Left ventricle myocardium inferior (tissue), 1 donor: ENCODE measurements at regions not wholly inside any gene's neighbourhood (a gene's known extent, or its start where the extent isn't known, plus 50 kb on each side); places are given as distances from the start of the nearest gene placed in this dataset.

Experiments used
- DNase-seq: peaks from one replicate; pipeline ENCODE4 v3.0.0-alpha.2; 2020
- H3K27ac ChIP-seq: fragments of 200-600 bp; replicated peaks from 2 replicates; pipeline ENCODE4 v1.8.0; 2021
- H3K27me3 ChIP-seq: fragments of 200-600 bp; 2 replicates; pipeline ENCODE4 v1.8.0; 2021; ENCODE audit warnings: low read depth
- H3K36me3 ChIP-seq: fragments of 200-600 bp; 2 replicates; pipeline ENCODE4 v1.8.0; 2021
- H3K4me1 ChIP-seq: fragments of 200-600 bp; 2 replicates; pipeline ENCODE4 v1.8.0; 2021
- H3K4me3 ChIP-seq: fragments of 200-600 bp; 2 replicates; pipeline ENCODE4 v1.8.0; 2021; ENCODE audit warnings: mild to moderate bottlenecking, moderate library complexity
- H3K9me3 ChIP-seq: fragments of 200-600 bp; replicated peaks from 2 replicates; pipeline ENCODE4 v1.8.0; 2021
- CTCF ChIP-seq: fragments of 200-600 bp; IDR thresholded peaks from 2 replicates; pipeline ENCODE4 v1.8.0; 2021; ENCODE audit warnings: antibody characterized with exemption, mild to moderate bottlenecking, borderline replicate concordance
- intact Hi-C: fragments of 100-400 bp; cut with micrococcal nuclease; formaldehyde crosslinking; loops from one replicate; pipeline ENCODE4 v1.11.0; 2022
- donor health status: DM: no; HTN: yes; CAD: no; lungs with severe emphysema.

DNA sequence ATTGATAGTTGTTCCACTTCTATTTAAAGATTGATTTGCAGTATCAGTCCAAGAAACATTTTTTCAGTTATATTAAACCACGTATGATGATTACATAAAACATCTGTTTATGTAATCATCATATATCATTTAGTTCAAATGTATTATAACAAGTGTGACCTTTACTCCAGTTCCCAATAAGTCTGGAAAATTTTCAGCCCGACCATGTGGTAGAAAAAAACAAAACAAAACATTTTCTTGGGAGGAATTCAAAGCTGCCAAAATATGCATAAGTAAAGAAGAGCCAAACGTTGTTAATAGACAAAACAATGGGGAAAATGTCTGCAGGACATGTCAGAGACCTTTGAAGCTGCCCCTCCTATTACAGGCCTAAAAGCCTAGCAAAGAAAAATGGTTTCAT is 709.1 kb downstream of the FAT4 start:
- H3K4me1 ChIP-seq: no peaks in the 10 kb centered on the region
- H3K4me3 ChIP-seq: no peak overlapping the region
- no peak overlapping the region for H3K27ac ChIP-seq
- no peaks in the 10 kb centered on the region for H3K36me3 ChIP-seq
- no peaks in the 10 kb centered on the region for H3K9me3 ChIP-seq
- H3K27me3 ChIP-seq: no peaks in the 10 kb centered on the region
- DNase-seq: no peak
- intact Hi-C loops: no loop called here
- no peak for TF ChIP-seq CTCF

DNA sequence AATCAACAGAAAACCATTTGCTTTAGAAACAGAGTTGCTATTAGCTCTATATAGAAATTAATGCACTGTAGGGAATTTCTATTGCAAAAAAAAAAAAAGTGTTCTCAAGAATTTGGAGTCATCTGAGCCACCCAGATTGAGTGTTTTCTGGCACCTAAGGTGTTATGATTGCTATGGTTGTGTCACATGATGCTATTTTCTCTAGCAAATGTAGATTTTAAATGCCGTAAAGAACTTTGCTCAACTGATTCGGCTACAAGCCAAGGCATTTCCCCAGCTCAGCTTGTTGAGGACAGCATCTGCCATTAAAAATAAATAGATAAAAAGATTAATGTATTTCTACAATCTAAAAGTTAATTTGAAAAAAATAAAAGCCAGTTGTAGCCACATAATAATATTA is 712.8 kb downstream of the FAT4 start:
- no peak overlapping the region for H3K27ac ChIP-seq
- H3K9me3 ChIP-seq: peaks cover 23% of the 10 kb centered on the region
- no peak overlapping the region for H3K4me3 ChIP-seq
- no peak for DNase-seq
- H3K27me3 ChIP-seq: no peaks in the 10 kb centered on the region
- TF ChIP-seq CTCF: no peak
- no peaks in the 10 kb centered on the region for H3K4me1 ChIP-seq
- no peaks in the 10 kb centered on the region for H3K36me3 ChIP-seq
- intact Hi-C loops: no loop called here

DNA sequence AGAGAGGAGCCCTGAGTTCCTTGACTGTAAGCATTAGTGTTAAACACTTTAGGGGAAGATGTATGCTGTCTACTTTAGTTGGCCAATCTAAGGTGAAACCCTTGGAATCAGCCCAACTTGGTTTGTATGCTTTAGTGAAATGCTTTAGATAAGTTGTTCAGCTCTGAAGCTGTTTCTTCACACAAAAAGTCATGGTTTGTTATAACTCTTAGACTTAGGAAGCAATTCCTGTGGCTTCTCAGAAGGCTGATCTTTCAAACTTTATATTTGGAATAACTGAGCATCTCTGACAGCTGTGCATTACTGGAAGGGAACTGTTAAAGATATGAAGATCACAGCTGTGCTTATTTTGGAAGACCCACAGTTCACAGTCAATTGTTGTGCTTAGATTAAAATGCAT is 714.1 kb downstream of the FAT4 start:
- no peaks in the 10 kb centered on the region for H3K36me3 ChIP-seq
- TF ChIP-seq CTCF: no peak

DNA sequence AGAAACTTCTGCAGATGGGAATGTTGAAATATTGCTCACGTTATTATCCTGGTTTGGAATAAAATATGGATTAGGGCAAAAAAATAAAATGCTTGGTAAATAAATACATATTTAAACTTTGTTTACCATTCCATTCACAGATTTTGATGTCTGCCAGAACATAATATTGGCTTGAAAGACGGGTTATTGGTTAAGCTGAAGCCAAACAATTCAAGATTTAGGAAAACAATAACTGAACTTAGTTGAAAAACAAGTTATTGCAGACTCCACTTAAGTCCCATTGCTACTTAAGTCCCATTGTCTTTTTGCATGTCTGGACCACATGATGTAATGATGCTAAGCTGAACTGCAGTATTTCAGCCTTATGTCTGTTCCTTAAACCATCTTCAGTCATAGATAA is 722.5 kb downstream of the FAT4 start:
- no peak overlapping the region for H3K27ac ChIP-seq
- H3K9me3 ChIP-seq: peaks cover 1% of the 10 kb centered on the region
- no peak overlapping the region for H3K4me3 ChIP-seq
- no peak for DNase-seq
- no peak for TF ChIP-seq CTCF
- intact Hi-C loops: no loop called here
- H3K27me3 ChIP-seq: no peaks in the 10 kb centered on the region
- H3K4me1 ChIP-seq: no peaks in the 10 kb centered on the region
- H3K36me3 ChIP-seq: no peaks in the 10 kb centered on the region

More for the DNA sequence above, 714.1 kb downstream of the FAT4 start:
- Histone ChIP-seq H3K4me3 (no peak overlapping the region), H3K9me3 (peaks cover 23% of the 10 kb centered on the region), H3K27me3 (no peaks in the 10 kb centered on the region), H3K27ac (no peak overlapping the region), H3K4me1 (no peaks in the 10 kb centered on the region)
- DNase-seq: no peak
- intact Hi-C loops: no loop called here

DNA sequence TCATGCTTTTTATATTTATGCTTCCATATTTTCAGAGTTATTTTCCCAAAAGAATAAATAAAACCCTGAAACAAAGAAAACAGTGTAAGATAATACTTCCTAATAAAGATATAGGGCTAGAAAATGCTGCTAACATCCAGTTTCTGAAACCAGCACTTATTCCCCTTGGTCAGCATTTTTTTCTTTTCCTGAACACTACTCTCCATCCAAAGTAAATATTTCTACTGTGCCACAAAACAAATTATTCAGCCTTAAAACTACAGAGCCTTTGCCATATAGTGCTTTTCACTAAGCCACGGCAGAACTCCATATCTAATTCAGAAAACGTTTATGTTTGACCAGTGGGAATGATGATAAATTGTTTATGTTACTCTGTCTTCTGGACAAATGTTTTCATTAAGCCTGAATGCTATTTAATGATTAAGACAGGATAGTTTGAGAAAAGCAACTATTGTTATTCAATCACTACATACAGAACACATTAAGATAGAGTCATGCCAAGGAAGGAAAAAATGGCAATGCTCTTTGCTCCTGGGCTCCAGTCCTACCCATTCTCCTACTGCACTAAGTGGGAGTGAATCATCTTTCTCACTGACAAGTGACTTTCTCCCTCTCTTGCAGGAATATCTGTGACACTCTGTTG is 723.9 kb downstream of the FAT4 start:
- no peak overlapping the region for H3K27ac ChIP-seq
- intact Hi-C loops: no loop called here
- no peaks in the 10 kb centered on the region for H3K4me1 ChIP-seq

More for the DNA sequence above, 723.9 kb downstream of the FAT4 start:
- Histone ChIP-seq H3K27me3 (no peaks in the 10 kb centered on the region), H3K4me3 (no peak overlapping the region), H3K36me3 (no peaks in the 10 kb centered on the region), H3K9me3 (no peaks in the 10 kb centered on the region)
- no peak for DNase-seq
- TF ChIP-seq CTCF: no peak
